ENCODE measurements at regions not wholly inside any gene's neighbourhood (a gene's known extent, or its start where the extent isn't known, plus 50 kb on each side); places are given as distances from the start of the nearest gene placed in this dataset.
"Not testable (repeated sequence)": the region's sequence is repeated elsewhere in the genome, so short reads cannot be mapped to it uniquely, and the experiment has no call there.

- no peak for TF ChIP-seq CTCF (IDR thresholded peaks at IDR 0.05)
- TF ChIP-seq EP300 (IDR thresholded peaks at IDR 0.05): no peak
- TF ChIP-seq POLR2A (IDR thresholded peaks at IDR 0.05): no peak
- intact Hi-C loops (cut with DNase I): no loop called here
- H3K27ac ChIP-seq: no peak overlapping the region
- no peaks in the 10 kb centered on the region for H3K9me3 ChIP-seq
- DNase-seq: no peak
- H3K4me3 ChIP-seq: no peak overlapping the region
- H3K36me3 ChIP-seq: no peaks in the 10 kb centered on the region
- no peaks in the 10 kb centered on the region for H3K4me1 ChIP-seq (ENCODE audit: insufficient read depth)
- H3K27me3 ChIP-seq: no peaks in the 10 kb centered on the region
Observed at GRCh38 chr2:22143840-22144239, 1020.1 kb downstream of the TDRD15 start.

GRCh38 chr2:22153931-22154613 lies 1030.3 kb downstream of the TDRD15 start:
- H3K9me3 ChIP-seq: no peaks in the 10 kb centered on the region
- H3K27ac ChIP-seq: no peak overlapping the region
- H3K4me1 ChIP-seq (ENCODE audit: insufficient read depth): no peaks in the 10 kb centered on the region
- H3K27me3 ChIP-seq: no peaks in the 10 kb centered on the region
- H3K4me3 ChIP-seq: no peak overlapping the region
- no peaks in the 10 kb centered on the region for H3K36me3 ChIP-seq
- TF ChIP-seq CTCF (IDR thresholded peaks at IDR 0.05): no peak
- no peak for TF ChIP-seq EP300 (IDR thresholded peaks at IDR 0.05)
- no peak for TF ChIP-seq POLR2A (IDR thresholded peaks at IDR 0.05)
- WGBS, 3 donors: 44 to 46% (median 45%) methylated on average over 2 of the region's 2 CpGs
- no peak for DNase-seq
- intact Hi-C loops (cut with DNase I): no loop called here

GRCh38 chr2:22156661-22157060 lies 1032.9 kb downstream of the TDRD15 start:
- H3K36me3 ChIP-seq; intact Hi-C loops (cut with DNase I); H3K4me1 ChIP-seq (ENCODE audit: insufficient read depth); H3K27me3 ChIP-seq; DNase-seq; H3K4me3 ChIP-seq; H3K27ac ChIP-seq; H3K9me3 ChIP-seq: not testable (repeated sequence)
- 74 to 82% (median 82%) methylated on average over 6 of the region's 6 CpGs for WGBS, 3 donors

- Histone ChIP-seq H3K9me3 (no peaks in the 10 kb centered on the region), H3K27ac (no peak overlapping the region), H3K36me3 (no peaks in the 10 kb centered on the region), H3K27me3 (no peaks in the 10 kb centered on the region), H3K4me3 (no peak overlapping the region), H3K4me1 (ENCODE audit: insufficient read depth) (no peaks in the 10 kb centered on the region)
- 68 to 84% (median 84%) methylated on average over 4 of the region's 4 CpGs for WGBS, 3 donors
- no peak for DNase-seq
- no peak for TF ChIP-seq CTCF (IDR thresholded peaks at IDR 0.05)
- TF ChIP-seq EP300 (IDR thresholded peaks at IDR 0.05): no peak
- no peak for TF ChIP-seq POLR2A (IDR thresholded peaks at IDR 0.05)
- intact Hi-C loops (cut with DNase I): no loop called here
Observed at GRCh38 chr2:22167256-22167655, 1043.5 kb downstream of the TDRD15 start.

- TF ChIP-seq EP300 (IDR thresholded peaks at IDR 0.05): no peak
- WGBS, 3 donors: 78 to 88% (median 81%) methylated on average over 3 of the region's 3 CpGs
Observed at GRCh38 chr2:22175003-22175402, 1051.2 kb downstream of the TDRD15 start.

More at GRCh38 chr2:22175003-22175402, 1051.2 kb downstream of the TDRD15 start:
- Histone ChIP-seq H3K27ac (no peak overlapping the region), H3K36me3 (no peaks in the 10 kb centered on the region), H3K4me1 (ENCODE audit: insufficient read depth) (no peaks in the 10 kb centered on the region), H3K9me3 (no peaks in the 10 kb centered on the region), H3K27me3 (no peaks in the 10 kb centered on the region), H3K4me3 (no peak overlapping the region)
- no peak for DNase-seq
- intact Hi-C loops (cut with DNase I): no loop called here

Data from ovary (tissue), 7 donors.